DMS53 (cell line): ENCODE measurements at regions not wholly inside any gene's neighbourhood (a gene's known extent, or its start where the extent isn't known, plus 50 kb on each side); places are given as distances from the start of the nearest gene placed in this dataset.

ENCODE experiments used
- DNase-seq: peaks from one replicate; lab custom pipeline; 2025; lab: John Stamatoyannopoulos, UW

DNA sequence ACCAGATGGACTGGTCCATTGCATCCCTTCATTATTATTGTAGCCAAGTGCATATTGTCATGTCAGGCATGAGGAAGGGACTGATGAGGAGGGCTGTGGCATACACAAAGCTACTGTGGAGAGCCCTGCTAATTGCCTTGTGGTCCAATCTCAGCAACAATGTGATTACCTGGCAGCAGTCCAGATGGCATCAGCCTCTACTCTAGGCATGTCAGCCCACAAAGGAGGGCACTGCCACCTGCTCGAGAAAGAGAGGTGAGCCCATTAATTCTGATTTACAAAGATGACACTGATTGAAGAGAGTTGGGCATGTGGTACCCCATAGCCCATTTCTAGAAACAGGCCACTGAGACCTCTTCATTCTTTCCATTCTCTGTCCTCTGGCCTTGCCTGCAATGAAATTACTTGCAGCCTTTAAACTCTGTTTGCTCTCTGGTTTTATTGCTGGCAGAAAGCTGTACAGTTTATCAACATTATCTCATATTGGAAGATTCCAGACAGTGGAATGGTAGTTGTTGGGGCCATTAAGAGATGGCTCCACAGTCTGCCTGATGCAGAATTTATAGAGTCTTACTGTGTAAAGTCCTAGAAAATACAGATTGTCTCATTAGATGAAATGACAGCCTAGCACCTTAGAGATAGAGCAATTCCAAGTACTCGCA is 307.7 kb downstream of the ARPP21 start:
- DNase-seq = no peak

DNA sequence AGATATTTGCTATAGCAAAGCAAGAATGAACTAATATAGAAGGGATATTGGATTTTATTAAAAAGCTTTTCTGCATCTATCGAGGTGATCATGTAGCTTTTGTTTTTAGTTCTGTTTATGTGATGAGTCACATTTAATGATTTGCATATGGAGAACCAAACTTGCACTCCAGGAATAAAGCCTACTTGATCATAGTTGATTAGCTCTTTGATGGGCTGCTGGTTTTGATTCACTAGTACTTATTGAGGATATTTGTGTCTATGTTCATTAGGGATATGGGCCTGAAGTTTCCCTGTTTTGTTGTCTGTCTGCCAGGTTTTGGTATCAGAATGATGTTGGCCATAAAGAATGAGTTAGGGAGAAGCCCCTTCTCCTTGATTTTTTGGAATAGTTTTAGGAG is 310.7 kb downstream of the ARPP21 start:
- no peak for DNase-seq

DNA sequence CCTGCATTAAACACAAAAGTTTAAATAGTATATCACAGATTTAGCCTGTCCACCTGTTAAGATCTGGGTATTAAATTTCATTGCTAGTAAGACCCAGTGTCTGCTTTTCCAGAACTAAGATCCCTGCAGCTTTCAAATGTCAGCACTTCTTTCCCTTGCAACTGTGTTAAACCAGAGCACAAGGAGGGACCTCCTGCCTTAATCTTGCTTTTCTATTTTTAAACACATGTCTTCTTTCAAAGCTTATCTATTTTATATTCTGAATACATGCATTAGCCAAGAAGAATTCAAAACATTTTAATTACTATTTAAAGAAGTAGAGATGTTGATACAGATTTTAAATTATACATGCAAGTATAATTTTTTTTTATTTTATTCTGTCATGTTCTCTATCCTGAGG is 315.1 kb downstream of the ARPP21 start:
- DNase-seq = no peak

DNA sequence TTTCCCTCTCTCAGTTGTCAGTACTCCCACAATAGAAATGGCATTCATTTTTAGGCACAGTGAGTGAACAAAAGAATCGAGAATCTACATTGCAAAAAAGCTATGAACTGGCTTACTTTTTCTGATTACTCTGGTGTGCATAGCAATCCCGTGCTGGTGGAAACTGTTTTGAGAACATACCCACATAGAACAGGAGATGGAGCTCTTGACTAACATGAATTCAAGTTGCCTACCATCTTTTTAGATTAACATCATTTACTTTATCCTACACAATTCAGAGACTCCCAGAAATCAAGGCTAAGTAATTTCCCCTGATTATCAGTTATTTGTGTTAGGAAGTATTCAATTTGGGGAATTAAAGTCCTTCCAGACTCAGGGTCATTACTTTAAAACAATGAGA is 326.6 kb downstream of the ARPP21 start:
- DNase-seq = peak; percentile 42

DNA sequence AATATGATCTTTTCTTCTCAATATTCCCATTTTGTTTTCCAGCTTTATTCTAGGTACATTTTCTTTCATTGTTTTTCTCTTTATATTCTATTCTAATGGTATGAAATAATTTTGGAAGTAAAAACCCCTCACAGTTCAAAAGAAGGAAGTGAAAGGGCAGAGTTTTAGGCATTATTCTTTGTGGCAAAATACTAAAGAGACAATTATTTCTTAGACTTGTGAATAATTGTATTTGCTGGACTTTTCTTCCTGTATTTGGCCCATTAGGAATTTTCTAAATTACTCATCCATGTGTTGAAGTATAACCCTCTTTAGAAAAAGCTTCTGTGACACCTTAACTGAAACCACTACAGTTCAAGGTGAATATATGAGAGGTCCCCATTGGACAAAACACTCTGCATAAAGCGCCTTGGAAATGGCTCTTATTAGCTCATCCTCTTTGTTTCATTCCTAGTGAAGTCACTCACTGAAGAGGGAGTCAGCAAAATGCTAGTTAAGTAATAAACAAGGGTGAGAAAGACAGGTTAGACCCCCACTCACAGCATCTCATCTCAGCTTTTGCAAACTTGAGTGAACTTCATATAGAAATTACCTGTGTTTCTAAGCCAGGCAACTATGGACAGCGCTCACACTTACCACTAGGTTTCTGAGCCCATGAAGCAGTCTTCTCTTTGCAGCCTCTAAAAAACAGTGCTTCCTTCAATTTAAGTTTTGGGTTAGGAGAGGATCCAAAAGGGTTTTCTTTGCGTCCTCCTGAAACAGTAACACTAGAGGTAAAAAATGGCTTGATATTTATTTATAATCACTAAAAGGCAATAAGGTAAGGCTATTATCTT is 327.5 kb downstream of the ARPP21 start:
- DNase-seq = no peak

DNA sequence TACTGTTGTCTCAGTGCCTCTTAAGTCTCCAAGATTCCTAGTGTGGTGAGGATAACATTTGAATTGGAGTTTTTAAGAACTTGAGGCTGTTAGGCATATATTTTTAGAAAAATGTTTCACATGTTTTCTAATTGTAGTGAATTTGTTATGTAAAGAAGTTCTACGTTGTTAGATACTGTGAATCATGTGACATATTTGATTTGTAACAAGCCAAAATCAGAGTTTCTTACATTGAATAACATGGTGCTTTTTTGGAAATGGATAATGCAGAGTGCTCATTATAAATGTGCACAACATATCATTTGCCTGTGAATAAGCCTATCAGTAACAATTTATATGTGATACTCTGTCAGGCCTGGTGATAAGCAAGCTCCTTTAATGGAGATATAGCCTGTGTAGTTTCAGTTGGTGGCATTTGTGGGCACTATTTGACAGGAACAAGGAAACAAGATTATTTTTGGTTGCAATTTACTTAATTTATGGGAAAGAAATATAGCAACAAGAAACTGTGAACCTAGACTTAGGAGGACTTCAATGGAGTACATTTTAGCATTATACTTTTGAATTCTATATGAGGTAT is 328.8 kb downstream of the ARPP21 start:
- no peak for DNase-seq

DNA sequence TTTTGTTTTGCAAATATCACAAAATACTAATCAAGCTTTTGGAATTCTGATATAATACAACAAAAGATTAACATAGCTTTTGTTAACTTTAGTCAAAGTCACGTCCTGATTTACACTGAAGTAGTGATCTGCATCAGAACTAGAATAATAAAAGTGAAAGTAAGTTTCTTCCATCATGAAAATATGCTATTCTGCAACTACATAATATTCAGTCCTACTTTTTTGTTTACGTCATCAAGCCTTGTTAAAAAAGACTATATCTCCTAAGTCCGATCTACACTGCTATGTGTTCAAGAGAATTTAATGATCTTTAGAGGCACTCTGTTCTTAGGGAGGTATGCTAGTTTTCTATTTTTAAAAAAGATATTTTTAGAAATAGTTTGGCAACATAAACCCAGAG is 330.1 kb downstream of the ARPP21 start:
- DNase-seq = no peak

DNA sequence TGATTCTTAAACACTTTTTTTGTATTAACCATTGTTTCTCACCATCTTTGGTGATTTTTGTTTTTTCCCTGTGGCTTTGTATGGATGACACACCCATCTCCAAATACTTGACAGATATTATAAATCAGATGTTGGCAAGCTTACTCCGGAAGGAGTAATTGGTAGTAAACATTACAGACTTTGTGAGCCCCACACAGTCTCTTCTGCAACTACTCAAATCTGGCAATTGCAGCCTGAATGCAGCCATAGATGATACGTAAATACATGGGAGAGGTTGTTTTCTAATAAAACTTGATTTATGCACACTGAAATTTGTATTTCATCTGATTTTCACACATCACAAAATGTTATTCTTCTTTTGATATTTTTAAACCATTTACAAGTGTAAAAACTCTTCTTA is 331.5 kb downstream of the ARPP21 start:
- DNase-seq = no peak

DNA sequence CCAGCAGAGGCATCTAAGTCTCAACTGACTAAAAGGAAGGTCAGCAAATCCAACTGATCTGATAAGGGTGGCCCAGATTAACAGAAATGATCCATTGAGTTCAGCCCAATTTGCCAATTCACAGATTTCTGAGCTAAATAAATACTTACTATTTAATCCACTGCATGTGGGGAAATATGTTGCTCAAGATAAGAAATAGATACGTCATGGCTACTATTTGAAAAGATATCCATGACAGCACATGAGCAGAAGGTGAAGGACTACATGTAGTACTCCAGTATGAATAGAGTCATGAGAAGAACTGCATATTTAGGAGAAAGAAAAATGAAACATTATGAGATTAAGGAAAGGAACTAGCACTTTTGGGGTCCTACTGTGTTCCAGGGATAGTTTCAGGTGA is 332.4 kb downstream of the ARPP21 start:
- DNase-seq = no peak

DNA sequence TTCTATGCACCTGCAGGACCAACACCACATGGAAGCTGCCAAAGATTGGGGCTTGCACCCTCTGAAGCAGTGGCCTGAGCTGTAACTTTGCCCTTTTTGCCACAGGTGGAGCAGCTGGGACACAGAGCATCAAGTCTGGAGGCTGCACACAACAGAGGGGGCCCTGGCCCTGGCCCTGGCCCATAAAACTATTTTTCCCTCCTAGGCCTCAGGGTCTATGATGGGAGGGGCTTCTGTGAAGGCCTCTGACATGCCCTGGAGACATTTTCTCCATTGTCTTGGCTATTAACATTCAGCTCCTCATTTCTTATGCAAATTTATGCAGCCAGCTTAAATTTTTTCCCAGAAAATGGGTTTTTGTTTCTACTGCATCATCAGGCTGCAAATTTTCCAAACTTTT is 335.5 kb downstream of the ARPP21 start:
- DNase-seq = no peak

DNA sequence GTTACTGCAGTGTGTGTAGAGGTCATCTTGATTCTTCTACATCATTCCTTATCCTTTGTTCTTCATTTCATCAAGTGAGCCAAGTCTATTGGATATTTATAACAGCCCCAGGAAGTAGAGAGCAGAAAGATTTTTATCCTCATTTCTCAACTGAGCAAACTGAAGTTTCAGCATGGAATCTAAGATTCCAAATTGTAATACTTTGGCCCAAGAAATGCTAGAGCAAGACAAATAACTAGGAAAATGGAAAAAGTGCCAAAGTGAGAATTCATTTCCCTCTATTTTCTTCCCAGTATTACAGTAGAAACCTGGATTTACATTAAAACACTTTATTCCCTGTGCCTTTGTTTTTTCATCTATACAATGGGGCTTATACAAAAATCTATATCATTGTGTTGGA is 346.8 kb downstream of the ARPP21 start:
- no peak for DNase-seq

DNA sequence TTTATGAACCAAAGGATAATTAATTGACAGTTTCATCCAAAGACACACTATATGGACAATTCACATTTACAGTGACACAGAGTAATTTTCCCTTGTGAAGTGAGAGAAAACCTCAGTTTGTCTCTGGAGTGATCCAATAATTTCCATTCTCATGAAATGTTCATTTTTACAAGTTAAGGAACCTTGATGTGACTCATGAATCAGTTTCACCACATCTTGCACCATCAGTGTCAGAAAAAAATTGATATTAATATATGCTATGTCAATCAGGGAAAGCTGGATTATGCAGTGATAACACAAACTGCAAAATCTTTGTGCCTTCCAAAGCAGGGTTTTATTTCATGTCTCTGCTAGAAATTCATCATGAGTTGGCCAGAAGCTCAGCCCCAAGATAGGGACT is 348.1 kb downstream of the ARPP21 start:
- no peak for DNase-seq

DNA sequence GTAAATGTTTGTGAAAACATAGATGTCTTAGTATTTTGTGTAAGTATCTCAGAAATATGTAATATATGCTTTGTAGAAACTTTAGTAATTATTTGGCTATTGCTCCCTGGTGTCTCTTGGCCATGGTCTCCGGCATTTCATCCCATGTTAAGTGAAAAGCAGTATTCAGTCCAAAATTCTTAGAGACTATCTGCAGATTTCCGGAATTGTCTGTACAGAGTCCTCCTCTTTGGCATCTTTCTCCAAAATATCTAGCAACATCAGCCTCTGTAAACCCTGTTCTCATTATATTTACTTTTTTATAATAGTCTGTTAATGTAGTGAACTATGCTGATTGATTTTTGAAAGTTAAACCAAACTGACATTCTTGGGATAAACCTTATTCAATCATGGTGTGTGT is 352.7 kb downstream of the ARPP21 start:
- no peak for DNase-seq

DNA sequence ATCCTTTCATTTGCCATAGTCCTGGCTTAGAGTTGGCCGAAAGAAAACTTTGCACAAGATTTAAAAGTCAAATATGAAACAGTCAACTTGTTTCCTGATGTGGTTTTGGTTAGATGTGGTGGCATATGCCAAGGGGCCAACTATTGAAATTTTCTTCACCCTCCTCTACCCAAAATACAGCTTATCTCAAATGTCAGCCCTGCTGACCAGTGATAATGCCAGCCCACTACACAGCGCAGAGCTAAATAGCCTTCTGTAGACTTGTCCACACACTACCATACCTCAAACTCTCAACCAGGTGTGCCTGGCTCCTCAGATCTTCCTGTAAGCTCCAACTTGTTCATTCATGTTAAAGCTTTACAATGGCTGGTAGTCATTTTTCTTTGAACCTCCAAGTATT is 368.5 kb upstream of the STAC start:
- no peak for DNase-seq

DNA sequence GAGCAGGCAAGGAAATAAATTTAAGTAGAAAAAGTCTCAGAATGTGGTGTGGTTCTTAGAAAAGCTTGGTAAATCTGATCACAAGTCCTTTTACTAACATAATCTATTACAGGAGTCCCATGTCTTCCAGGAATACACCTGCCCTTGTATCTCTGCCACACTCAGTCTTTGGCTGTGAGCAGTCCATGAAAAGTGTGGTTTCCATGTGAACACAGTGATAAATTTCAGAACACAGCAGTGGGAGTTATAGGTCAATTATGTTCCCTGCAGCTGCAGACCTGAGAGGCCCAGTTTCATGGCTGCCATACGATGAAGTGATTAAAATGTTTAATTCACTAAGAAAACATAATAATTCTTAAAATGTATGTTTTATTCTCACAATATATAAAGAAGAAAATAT is 366.9 kb upstream of the STAC start:
- DNase-seq = no peak

DNA sequence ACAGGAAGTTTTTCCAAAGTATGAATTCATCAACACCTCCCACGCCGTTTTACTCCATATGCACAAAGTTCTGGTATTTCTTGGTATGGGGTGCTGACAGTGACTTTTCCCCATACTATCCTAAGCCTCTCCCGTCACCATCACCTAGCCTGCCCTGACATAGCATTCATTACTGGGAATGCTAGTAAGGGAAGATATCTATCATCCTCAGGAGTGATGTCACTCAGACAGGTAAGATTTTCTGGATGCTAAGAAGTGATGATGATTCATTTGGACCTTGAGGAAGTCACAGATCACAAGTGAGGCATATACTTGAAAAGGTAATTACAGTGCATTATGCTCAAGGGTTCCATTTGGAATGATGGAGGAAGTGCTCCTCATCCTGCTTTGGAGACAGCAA is 355.1 kb upstream of the STAC start:
- DNase-seq = no peak

DNA sequence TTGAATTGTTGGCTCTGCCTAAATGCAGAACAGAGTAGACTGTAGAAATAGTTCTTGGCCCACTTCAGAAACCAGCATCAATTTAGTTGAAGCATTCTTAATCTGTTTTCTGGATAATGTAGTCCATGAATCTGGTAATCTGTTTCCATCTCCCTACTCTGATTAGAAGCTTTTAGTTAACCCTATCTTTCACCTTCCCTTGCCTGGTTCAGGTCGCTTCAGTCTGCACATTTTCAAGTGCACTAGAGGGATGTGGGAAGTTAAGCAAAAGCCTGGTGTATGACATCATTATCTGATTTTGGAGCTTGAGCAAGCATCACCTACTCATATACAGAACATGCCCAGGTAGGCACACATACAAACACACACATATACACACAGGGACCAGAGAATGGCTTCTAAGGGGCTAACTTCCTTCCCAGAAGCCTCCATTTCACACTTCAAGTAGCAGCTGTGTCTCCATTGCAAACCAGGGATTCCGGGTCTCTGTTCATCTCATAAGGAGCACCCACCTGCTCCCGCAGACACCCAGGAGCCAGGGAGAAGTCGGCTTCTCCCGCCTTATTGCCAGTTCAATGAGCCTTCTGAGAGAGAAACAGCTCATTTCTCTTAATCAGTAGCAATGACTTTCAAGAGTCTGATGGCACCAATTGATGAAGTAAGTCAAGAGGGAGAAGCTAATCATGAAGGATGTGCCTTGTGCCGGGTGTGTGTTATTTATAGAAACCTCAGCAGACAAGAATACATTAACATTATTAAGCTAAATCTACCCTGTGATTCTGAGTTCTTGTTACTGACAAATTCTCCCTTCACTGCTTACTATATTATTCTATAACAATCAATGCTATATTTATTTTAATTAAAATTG is 347.9 kb upstream of the STAC start:
- no peak for DNase-seq

DNA sequence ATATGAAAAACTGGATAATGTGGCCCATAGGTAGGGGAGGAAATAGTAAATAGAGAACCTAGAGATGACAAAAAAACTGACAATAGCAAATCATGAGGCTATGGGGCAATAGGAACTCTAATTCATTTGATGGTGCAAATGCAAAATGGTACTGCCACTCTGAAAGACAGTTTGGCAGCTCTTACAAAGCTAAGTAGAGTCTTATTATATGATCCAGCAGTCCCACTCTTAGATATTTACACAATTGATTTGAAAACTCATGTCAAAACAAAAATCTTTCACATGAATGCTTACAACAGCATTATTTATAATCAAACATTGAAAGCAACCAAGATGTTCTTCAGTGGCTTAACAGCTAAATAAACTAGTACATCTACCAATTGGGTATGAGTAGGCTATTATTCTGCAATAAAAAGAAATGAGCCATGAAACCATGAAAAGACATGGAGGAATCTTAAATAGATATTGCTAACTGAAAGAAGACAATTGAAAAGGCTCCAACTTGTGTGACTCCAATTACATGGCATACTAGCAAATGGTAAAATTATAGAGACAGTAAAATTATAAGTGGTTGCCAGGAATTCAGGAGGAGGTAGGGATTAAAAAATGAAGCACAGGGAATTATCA is 321.8 kb upstream of the STAC start:
- DNase-seq = no peak

DNA sequence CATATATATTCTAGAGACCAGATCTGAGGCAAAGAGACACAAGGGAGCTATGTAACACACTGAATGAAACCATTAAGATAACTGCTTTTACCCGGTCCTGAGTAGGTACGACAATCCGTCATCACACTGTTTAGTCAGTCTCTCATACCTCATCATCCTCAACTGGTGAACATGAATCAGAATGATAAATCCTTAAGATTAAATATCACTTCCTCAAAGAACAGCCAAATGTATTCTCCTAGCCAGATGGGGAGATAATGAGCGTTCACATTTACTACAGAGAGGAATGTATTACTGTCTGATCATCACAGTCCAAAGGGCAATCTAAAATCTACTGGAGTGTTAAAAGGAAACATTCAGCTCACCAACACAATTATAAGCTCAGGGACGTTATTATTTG is 319.4 kb upstream of the STAC start:
- no peak for DNase-seq

DNA sequence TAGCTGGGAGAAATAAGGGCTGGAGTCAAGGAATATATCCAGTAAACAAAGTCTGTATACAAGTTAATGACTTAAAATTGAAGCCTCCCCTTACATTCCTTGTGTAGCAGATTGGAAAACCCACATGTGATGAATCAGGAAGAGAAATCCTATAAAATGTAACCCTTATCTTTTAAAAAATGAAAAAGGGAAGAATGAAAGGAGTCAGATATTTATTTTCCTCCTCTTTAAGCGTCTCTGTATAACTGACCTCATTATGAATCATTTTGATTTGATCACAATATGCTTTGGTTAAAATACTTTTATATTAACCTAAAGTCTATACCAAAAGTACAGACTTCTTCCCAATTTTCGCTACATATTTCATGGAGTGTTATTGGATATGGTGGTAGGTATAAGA is 316.3 kb upstream of the STAC start:
- DNase-seq = no peak

DNA sequence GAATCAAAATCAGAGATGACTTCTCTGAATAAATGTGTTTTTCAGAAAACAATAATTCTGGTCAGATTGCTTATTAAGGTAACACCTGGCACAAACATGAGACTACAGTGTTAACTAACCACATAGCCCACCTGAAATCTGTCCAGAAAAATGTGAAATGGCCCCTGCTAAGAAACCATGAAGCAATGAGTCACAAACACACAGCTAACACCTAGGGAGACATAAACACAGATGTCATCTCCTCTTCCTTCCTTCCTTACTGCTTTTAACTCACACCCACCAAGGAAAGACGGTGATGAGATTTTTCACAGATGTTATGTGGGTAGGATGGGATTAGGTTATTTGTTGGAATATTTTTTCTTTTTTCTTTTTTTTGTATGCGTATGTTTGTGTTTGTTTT is 315.0 kb upstream of the STAC start:
- DNase-seq = no peak

DNA sequence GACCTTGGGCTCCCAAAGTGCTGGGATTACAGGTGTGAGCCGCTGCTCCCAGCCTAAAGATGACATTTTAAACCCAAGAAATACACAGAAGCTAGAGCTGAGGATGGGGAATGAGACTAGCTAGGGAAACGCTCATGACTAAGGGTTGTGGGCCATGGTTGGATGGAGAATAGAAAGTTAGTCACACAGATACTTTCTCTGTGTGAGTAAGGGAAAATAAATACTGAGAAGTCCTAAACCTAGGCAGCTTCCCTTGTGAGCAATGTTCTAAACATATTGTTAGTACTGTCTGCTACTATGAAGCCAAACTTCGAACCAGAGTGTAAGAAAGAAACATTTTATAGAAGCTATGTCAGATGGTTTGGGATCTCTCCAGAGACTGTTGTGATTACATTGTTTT is 304.8 kb upstream of the STAC start:
- no peak for DNase-seq
